ENCODE measurements at regions not wholly inside any gene's neighbourhood (a gene's known extent, or its start where the extent isn't known, plus 50 kb on each side); places are given as distances from the start of the nearest gene placed in this dataset.
"Not testable (repeated sequence)": the region's sequence is repeated elsewhere in the genome, so short reads cannot be mapped to it uniquely, and the experiment has no call there.

- in situ Hi-C loops (cut with HindIII; ENCODE audit: low pct_ligation_motif_present, low pct_unique_long_range_greater_than_20kb, low sequenced_read_pairs) = no loop called here
- no peak for DNase-seq
Observed at GRCh38 chr10:108003576-108003975, 839.1 kb upstream of the SORCS1 start.

DNA sequence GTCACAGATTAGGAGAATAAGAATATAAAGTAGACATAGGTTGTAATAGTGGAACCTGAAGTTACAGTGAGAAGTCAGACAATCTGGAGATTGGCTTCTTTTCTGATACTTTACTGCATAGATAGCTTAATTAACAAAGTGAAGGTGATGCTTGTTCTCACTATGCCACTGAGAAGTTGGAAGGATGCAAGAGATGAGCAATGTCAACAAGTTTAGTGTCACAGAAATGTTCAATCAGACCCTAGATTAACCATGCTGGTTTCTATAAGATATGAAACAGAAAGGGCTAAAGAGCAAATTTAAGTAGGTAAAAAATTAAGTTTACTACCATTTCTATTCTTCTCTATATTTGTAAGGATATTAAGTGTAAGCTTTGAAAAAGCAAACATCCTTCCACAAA lies 838.6 kb upstream of the SORCS1 start:
- in situ Hi-C loops (cut with HindIII; ENCODE audit: low pct_ligation_motif_present, low pct_unique_long_range_greater_than_20kb, low sequenced_read_pairs) = no loop called here
- no peak for DNase-seq

- in situ Hi-C loops (cut with HindIII; ENCODE audit: low pct_ligation_motif_present, low pct_unique_long_range_greater_than_20kb, low sequenced_read_pairs) = no loop called here
- no peak for DNase-seq
Observed at GRCh38 chr10:108000365-108000764, 835.9 kb upstream of the SORCS1 start.

DNA sequence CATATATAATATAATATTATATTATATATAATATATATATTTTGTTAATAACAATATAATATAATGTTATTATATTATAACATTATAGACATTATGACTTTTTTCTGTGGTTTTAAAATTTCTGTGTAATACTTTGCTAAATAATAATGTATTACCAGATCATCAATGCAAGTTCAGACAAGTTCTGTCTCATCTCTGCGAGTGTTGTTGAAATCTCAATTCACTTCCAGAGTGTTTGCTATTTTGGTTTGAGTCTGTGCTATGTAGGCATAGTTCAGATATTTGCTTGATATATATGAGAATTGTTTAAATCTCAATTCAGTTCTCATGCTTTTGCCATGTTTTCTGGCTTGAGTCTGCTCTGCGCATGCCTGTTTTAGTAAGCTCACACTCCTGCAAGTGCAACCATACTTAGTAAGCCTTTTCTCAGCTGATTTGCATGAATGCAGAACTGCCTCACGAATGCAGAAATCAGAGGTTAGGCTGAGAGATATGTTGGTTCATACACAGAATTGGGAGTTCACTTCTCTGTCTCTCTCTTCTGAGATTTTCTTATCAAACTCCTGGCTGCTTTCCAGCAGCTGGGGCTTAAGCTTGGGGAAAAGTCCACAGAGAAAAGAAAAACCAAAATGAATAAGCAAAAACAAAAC lies 830.2 kb upstream of the SORCS1 start:
- no peak for DNase-seq
- in situ Hi-C loops (cut with HindIII; ENCODE audit: low pct_ligation_motif_present, low pct_unique_long_range_greater_than_20kb, low sequenced_read_pairs) = no loop called here

- no peak for DNase-seq
Observed at GRCh38 chr10:107986571-107986970, 822.1 kb upstream of the SORCS1 start.

DNA sequence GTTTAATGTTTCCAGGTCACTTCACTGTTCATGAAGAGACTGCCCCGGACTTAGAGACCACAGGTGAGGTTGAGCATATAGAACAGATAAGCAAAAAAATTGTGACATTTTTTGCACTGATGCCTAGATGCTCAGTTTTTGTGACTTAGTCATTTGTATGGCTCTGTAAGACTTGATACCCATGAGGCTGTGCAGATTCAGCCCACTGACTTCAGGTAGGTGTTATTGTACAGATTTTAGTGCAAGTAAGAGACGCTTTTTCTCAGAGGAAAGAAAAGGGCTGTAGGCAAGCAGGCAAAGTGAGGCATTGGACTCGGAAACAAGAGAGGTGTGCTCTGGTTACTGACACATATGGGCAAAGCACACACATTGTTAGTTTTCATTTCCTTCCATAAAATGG lies 820.1 kb upstream of the SORCS1 start:
- in situ Hi-C loops (cut with HindIII; ENCODE audit: low pct_ligation_motif_present, low pct_unique_long_range_greater_than_20kb, low sequenced_read_pairs) = no loop called here
- DNase-seq = no peak

More at GRCh38 chr10:107986571-107986970, 822.1 kb upstream of the SORCS1 start:
- in situ Hi-C loops (cut with HindIII; ENCODE audit: low pct_ligation_motif_present, low pct_unique_long_range_greater_than_20kb, low sequenced_read_pairs) = no loop called here

DNA sequence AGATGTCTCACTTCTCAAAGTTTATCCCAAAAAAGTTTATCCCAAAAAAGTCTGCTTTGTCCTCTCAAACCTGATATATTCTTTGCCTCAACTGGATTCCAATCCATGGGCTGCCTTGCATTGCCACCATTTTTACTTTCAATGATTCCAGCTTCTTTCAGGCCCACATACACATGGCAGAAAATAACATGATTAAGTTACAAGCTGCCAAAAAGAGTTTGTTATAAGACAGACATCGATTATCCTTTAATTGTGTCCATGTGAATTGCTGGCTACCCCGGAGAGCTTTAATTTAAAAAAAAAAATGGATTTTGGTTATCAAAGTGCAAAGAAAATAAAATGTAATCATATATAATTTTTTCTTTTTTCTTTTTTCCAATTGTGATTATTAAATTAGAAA lies 819.6 kb upstream of the SORCS1 start:
- no peak for DNase-seq
- in situ Hi-C loops (cut with HindIII; ENCODE audit: low pct_ligation_motif_present, low pct_unique_long_range_greater_than_20kb, low sequenced_read_pairs) = no loop called here

DNA sequence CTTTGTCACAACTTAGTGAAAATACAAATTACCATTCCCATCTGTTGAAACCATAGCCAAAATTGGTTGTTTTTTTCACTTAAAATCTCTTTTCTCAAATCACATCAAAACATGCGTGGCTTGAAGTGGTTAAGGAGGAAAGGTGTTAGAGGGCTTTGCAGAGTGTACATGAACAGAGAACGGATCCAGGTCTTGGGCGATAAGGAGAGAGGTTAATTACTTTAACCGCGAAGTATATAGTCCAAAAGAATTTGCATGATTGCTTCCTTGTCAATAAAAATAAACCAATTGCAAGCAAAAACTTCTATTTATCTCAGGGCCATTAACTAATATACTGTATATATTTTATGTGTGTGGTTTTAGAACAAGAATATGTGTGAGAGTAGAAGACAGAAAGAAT lies 813.9 kb upstream of the SORCS1 start:
- no peak for DNase-seq
- in situ Hi-C loops (cut with HindIII; ENCODE audit: low pct_ligation_motif_present, low pct_unique_long_range_greater_than_20kb, low sequenced_read_pairs) = no loop called here

- no peak for DNase-seq
- in situ Hi-C loops (cut with HindIII; ENCODE audit: low pct_ligation_motif_present, low pct_unique_long_range_greater_than_20kb, low sequenced_read_pairs) = no loop called here
Observed at GRCh38 chr10:107971973-107972372, 807.5 kb upstream of the SORCS1 start.

DNA sequence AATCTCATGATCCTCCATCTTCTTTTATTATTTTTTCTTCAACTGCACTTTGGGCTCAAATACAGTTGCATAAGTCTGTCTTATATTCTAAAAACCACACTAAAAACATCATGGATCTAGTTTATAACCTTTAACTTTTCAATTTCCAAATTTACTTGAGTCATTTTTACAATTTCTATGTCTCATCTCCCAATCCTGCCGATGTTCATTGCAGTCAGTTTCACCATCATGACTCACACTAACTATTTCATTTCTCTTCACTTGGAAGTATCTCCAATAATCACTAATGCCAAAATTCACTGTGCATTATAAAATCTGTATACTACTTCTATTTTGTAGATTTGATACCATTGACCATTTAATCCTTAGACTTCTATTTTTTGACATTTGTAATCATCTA lies 806.9 kb upstream of the SORCS1 start:
- DNase-seq = no peak
- in situ Hi-C loops (cut with HindIII; ENCODE audit: low pct_ligation_motif_present, low pct_unique_long_range_greater_than_20kb, low sequenced_read_pairs) = no loop called here

- in situ Hi-C loops (cut with HindIII; ENCODE audit: low pct_ligation_motif_present, low pct_unique_long_range_greater_than_20kb, low sequenced_read_pairs) = no loop called here
Observed at GRCh38 chr10:107970512-107970911, 806.0 kb upstream of the SORCS1 start.

DNA sequence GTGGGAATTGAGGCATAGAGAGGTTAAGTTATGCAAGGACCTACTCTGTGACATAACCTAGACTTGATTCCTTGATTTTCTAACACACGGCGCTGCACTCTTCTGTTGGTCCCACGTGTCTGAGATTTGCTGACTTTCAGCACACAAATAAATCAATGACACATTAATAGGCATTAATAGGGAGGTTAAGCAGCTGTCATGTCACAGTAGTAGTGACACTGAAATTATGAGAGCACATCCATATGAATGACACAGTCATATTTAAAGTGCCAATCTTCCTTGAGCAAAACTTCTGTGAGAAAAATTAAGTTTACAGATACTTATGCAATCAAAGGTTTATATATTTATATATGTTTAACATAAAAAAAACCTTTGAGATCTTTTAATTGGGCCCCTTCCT lies 805.4 kb upstream of the SORCS1 start:
- DNase-seq = no peak
- in situ Hi-C loops (cut with HindIII; ENCODE audit: low pct_ligation_motif_present, low pct_unique_long_range_greater_than_20kb, low sequenced_read_pairs) = no loop called here

More at GRCh38 chr10:107970512-107970911, 806.0 kb upstream of the SORCS1 start:
- no peak for DNase-seq

- in situ Hi-C loops (cut with HindIII; ENCODE audit: low pct_ligation_motif_present, low pct_unique_long_range_greater_than_20kb, low sequenced_read_pairs) = no loop called here
- no peak for DNase-seq
Observed at GRCh38 chr10:107966826-107967225, 802.3 kb upstream of the SORCS1 start.

GRCh38 chr10:107952649-107953556 lies 788.4 kb upstream of the SORCS1 start:
- in situ Hi-C loops (cut with HindIII; ENCODE audit: low pct_ligation_motif_present, low pct_unique_long_range_greater_than_20kb, low sequenced_read_pairs) = no loop called here
- DNase-seq = no peak

DNA sequence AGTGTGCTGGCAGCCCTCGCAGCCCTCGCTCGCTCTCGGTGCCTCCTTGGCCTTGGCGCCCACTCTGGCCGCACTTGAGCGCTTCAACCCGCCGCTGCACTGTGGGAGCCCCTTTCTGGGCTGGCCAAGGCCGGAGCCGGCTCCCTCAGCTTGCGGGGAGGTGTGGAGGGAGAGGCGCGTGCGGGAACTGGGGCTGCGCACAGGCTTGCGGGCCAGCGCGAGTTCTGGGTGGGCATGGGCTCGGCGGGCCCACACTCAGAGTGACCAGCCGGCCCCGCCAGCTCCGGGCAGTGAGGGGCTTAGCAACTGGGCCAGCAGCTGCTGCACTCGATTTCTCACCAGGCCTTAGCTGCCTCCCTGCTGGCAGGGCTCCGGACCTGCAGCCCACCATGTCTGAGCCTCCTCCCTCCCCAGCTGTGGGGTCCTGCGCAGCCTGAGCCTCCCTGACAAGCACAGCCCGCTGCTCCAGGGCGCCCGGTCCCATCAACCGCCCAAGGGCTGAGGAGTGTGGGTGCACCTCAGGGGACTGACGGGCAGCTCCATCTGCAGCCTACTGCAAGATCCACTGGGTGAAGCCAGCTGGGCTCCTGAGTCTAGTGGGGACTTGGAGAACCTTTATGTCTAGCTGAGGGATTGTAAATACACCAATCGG lies 786.0 kb upstream of the SORCS1 start:
- in situ Hi-C loops (cut with HindIII; ENCODE audit: low pct_ligation_motif_present, low pct_unique_long_range_greater_than_20kb, low sequenced_read_pairs); DNase-seq: not testable (repeated sequence)

GRCh38 chr10:107942826-107943225 lies 778.3 kb upstream of the SORCS1 start:
- in situ Hi-C loops (cut with HindIII; ENCODE audit: low pct_ligation_motif_present, low pct_unique_long_range_greater_than_20kb, low sequenced_read_pairs) = no loop called here
- DNase-seq = no peak

DNA sequence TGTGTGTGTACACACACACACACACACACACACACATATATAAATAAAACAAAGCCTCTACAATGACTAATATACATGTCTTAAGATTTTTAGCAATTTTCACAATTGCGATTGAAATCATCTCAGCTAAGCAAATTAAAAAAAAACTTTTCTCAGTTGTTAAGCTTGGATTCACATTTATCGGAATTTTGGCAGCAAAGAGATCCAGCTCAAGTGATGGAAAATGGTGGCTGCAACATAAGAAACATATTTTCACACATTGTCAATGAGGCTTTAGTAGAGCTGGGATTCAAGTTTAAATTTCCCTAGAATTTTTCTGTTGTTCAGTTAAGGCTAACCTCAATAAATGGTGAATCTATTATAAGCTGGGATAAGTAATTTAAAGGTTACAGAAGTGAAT lies 768.6 kb upstream of the SORCS1 start:
- in situ Hi-C loops (cut with HindIII; ENCODE audit: low pct_ligation_motif_present, low pct_unique_long_range_greater_than_20kb, low sequenced_read_pairs) = no loop called here
- DNase-seq = no peak

DNA sequence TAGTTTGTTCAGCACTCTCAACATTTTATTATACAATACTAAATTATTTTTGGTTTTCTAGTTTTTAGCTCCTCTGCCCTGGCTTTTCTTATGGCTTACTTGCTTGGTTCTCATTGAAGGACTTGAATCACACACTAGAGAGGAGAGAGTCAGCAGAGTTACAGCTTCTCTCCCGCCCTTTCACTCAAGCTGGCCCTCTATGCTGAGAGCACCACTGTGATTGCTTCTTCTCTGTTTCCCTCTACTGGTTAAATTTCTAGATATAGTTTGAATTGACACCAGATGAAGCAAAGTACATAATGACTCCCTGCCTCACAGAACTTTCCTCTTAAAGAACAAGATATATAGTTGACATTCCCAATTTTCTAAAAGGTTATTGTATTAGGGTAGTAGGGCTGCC lies 767.3 kb upstream of the SORCS1 start:
- DNase-seq = no peak
- in situ Hi-C loops (cut with HindIII; ENCODE audit: low pct_ligation_motif_present, low pct_unique_long_range_greater_than_20kb, low sequenced_read_pairs) = no loop called here

- in situ Hi-C loops (cut with HindIII; ENCODE audit: low pct_ligation_motif_present, low pct_unique_long_range_greater_than_20kb, low sequenced_read_pairs) = no loop called here
- no peak for DNase-seq
Observed at GRCh38 chr10:107930037-107930436, 765.5 kb upstream of the SORCS1 start.
